ENCODE measurements at regions not wholly inside any gene's neighbourhood (a gene's known extent, or its start where the extent isn't known, plus 50 kb on each side); places are given as distances from the start of the nearest gene placed in this dataset.

DNA sequence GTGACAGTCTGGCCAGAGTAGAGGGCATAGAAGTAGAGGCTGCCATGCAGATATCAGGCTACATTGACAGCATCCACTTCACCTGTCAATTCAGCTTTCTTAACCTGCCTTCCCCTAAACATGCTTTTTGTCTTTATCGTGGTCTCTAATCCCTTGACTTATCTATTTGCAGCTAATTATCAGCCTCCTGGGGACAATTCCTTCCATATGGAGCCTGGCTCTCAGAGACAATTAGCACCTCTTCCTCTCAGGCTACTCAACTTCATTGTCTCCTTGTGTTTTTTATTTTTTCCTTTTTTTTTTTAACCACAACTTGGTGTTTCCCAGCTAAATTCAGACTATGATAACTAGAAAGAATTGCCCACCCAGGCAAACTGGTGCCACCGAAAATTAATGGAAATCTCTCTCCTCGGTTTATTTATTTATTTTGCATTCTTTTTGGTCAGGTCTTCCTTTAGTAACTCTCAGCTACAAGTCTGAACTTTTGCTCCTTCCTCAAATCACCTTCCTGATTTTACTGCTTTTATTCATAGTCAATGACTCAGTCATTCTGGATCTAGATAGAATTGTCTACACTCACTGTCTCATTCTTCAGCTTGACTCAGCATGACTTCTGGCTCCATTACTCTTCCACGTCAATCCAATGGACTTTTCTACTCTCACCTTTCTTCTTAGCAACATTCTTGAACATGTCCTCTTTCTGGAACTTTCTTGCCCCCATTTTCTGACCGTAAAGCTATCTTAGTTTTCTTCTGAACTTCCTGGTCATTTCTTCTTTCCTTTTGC, 63.0 kb upstream of the BASP1 start:
- no peak for TF ChIP-seq POLR2A (IDR thresholded peaks at IDR 0.05)
- TF ChIP-seq, protein P1, sequence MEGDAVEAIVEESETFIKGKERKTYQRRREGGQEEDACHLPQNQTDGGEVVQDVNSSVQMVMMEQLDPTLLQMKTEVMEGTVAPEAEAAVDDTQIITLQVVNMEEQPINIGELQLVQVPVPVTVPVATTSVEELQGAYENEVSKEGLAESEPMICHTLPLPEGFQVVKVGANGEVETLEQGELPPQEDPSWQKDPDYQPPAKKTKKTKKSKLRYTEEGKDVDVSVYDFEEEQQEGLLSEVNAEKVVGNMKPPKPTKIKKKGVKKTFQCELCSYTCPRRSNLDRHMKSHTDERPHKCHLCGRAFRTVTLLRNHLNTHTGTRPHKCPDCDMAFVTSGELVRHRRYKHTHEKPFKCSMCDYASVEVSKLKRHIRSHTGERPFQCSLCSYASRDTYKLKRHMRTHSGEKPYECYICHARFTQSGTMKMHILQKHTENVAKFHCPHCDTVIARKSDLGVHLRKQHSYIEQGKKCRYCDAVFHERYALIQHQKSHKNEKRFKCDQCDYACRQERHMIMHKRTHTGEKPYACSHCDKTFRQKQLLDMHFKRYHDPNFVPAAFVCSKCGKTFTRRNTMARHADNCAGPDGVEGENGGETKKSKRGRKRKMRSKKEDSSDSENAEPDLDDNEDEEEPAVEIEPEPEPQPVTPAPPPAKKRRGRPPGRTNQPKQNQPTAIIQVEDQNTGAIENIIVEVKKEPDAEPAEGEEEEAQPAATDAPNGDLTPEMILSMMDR (IDR thresholded peaks at IDR 0.05), result no peak
- TF ChIP-seq POLR2AphosphoS5 (IDR thresholded peaks at IDR 0.05), result no peak

Data from gastroesophageal sphincter (tissue), 3 donors.